ENCODE measurements at regions not wholly inside any gene's neighbourhood (a gene's known extent, or its start where the extent isn't known, plus 50 kb on each side); places are given as distances from the start of the nearest gene placed in this dataset.

DNA sequence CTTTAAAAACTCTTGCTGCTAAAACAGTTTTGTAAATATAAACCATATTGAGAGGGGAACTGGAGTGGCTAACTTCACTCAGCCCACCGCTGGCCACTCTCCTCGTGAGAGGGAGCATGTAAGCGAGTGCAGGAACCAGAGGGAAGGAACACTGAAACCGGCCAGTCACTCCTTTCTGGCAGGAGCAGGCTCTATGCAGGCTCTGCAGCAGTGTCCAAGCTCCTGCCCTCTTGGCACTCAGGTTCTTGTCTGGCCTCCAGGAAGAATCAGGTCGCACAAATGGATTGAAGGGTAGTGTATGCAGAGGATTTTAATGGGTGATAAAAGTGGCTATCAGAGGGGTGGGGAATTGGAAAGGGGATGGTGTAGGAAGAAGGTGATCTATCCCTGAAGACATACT is 157.7 kb downstream of the TMX3 start:
- 77% methylated on average over 5 of the region's 5 CpGs for WGBS
- H3K4me1 ChIP-seq (replicated peaks) = no peaks in the 10 kb centered on the region
- TF ChIP-seq POLR2AphosphoS5 (IDR thresholded peaks at IDR 0.05) (no peak), POLR2A (IDR thresholded peaks at IDR 0.05) (no peak)
- TF ChIP-seq, protein P1, sequence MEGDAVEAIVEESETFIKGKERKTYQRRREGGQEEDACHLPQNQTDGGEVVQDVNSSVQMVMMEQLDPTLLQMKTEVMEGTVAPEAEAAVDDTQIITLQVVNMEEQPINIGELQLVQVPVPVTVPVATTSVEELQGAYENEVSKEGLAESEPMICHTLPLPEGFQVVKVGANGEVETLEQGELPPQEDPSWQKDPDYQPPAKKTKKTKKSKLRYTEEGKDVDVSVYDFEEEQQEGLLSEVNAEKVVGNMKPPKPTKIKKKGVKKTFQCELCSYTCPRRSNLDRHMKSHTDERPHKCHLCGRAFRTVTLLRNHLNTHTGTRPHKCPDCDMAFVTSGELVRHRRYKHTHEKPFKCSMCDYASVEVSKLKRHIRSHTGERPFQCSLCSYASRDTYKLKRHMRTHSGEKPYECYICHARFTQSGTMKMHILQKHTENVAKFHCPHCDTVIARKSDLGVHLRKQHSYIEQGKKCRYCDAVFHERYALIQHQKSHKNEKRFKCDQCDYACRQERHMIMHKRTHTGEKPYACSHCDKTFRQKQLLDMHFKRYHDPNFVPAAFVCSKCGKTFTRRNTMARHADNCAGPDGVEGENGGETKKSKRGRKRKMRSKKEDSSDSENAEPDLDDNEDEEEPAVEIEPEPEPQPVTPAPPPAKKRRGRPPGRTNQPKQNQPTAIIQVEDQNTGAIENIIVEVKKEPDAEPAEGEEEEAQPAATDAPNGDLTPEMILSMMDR (IDR thresholded peaks at IDR 0.05) = no peak
- H3K9me3 ChIP-seq = no peaks in the 10 kb centered on the region
- no peaks in the 10 kb centered on the region for H3K36me3 ChIP-seq
- no peak overlapping the region for H3K4me3 ChIP-seq
- H3K27me3 ChIP-seq (replicated peaks; ENCODE audit: insufficient read depth) = no peaks in the 10 kb centered on the region
- DNase-seq (ENCODE audit: low spot score) = no peak
- intact Hi-C loops (cut with DNase I) = no loop called here
- no peak overlapping the region for H3K27ac ChIP-seq

DNA sequence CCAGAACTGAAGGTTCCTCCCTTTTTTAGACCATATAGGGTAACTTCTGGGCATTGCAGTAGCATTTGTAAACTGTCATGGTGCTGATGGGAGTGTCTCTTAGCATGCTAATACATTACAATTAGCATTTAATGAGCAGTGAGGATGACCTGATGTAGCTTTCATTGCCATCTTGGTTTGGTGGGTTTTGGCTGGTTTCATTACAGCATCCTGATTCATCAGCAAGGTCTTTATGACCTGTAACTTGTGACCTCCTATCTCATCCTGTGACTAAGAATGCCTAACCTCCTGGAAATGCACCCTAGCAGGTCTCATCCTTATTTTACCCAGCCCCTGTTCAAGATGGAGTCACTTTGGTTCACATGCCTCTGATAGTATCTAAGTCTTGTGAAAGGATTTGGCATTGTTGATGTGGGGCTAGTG is 159.0 kb downstream of the TMX3 start:
- Histone ChIP-seq H3K9me3 (no peaks in the 10 kb centered on the region), H3K27me3 (replicated peaks; ENCODE audit: insufficient read depth) (no peaks in the 10 kb centered on the region), H3K4me3 (no peak overlapping the region), H3K4me1 (replicated peaks) (no peaks in the 10 kb centered on the region), H3K36me3 (no peaks in the 10 kb centered on the region), H3K27ac (no peak overlapping the region)
- TF ChIP-seq POLR2AphosphoS5 (IDR thresholded peaks at IDR 0.05) = no peak
- no peak for TF ChIP-seq POLR2A (IDR thresholded peaks at IDR 0.05)
- TF ChIP-seq, protein P1 (IDR thresholded peaks at IDR 0.05) = no peak
- intact Hi-C loops (cut with DNase I) = no loop called here
- no peak for DNase-seq (ENCODE audit: low spot score)

DNA sequence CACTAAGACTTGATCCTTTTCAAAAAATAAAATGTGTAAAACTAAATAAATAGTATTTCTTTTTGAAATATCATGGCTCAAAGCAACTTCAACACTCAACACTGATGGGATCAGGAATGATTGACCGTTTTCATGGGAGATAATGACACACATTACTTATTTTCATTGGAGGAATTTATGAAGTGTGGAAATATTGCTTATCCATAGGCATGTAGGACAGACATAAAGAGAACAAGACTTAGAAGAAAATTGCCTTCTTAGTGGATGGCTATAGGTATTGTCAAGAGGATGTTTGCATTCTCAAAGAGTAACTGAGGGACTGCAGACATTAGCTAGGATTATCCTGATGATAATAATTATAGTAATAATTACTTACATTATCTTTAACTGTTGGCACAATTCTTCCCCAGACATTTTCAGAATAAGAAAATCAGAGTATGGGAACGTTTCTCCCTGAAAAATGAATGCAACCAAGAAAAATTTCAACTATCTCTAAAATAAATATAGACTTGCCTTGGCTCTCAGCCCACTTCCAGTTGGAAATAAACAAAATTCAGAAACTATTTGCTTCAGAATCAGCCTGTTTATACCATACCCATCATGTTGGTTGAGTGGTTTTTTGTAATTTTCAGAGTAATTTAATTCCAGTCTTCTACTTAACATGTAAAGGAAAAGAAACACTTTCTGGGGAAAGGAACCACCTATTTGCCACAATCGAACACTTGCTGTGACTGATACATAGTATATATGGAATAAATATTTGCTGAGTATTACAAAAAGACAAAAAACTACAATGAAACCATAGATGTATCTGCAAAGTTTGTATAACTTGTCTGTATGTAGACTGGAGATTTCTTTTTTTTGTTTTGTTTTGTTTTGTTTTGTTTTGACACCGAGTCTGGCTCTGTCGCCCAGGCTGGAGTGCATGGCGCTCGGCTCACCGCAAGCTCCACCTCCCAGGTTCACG is 165.7 kb downstream of the TMX3 start:
- DNase-seq (ENCODE audit: low spot score) = no peak
- Histone ChIP-seq H3K4me3 (no peak overlapping the region), H3K9me3 (no peaks in the 10 kb centered on the region), H3K4me1 (replicated peaks) (no peaks in the 10 kb centered on the region), H3K36me3 (no peaks in the 10 kb centered on the region), H3K27me3 (replicated peaks; ENCODE audit: insufficient read depth) (no peaks in the 10 kb centered on the region), H3K27ac (no peak overlapping the region)
- intact Hi-C loops (cut with DNase I) = no loop called here
- TF ChIP-seq, protein P1 (IDR thresholded peaks at IDR 0.05) = no peak
- TF ChIP-seq POLR2A (IDR thresholded peaks at IDR 0.05) = no peak
- TF ChIP-seq POLR2AphosphoS5 (IDR thresholded peaks at IDR 0.05) = no peak
- WGBS = 75% methylated on average over 9 of the region's 9 CpGs

DNA sequence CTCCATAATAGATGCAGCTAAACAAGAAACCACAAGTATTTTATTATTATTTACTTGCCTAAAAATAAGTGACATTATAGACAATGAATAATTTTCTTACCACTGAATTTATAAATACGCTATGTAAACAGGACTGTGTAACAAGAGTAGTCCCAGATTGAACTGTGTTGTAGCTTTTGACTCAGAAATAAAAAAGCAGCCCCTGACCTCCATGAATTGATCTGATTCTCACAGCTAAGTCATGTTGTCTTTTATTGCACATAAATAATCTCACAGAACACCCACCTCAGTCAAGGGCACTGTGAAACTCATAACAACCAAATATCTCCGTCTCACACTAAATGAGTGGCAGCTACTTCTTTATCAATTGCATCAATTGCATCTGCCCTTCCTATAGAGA is 171.6 kb downstream of the TMX3 start:
- Histone ChIP-seq H3K4me3 (no peak overlapping the region), H3K27me3 (replicated peaks; ENCODE audit: insufficient read depth) (no peaks in the 10 kb centered on the region), H3K36me3 (no peaks in the 10 kb centered on the region), H3K27ac (no peak overlapping the region), H3K4me1 (replicated peaks) (no peaks in the 10 kb centered on the region), H3K9me3 (no peaks in the 10 kb centered on the region)
- no peak for DNase-seq (ENCODE audit: low spot score)
- TF ChIP-seq POLR2AphosphoS5 (IDR thresholded peaks at IDR 0.05) = no peak
- WGBS = 66% methylated on average over 2 of the region's 2 CpGs
- intact Hi-C loops (cut with DNase I) = no loop called here

DNA sequence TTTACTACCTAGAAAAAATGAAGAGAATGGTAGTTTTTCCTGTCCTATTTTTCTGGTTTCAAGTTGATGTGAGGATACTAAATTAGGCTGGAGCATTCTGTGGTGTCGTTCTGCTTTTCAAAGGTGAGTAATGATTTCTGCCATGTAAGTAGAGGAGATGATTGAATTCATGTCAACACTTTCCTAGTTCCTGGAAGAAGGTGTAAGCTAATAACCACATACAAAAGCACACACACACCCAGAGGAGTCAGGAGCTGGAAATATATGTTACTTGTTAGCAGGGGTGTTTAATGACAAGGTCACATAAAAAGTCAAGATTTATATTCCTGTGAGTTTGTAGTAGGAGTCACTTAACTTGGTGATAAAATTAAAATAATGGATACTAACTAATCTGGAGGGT is 172.1 kb downstream of the TMX3 start:
- H3K4me1 ChIP-seq (replicated peaks) = no peaks in the 10 kb centered on the region
- H3K27ac ChIP-seq = no peak overlapping the region
- H3K9me3 ChIP-seq = no peaks in the 10 kb centered on the region
- no peak for TF ChIP-seq POLR2AphosphoS5 (IDR thresholded peaks at IDR 0.05)
- TF ChIP-seq, protein P1 (IDR thresholded peaks at IDR 0.05) = no peak
- TF ChIP-seq POLR2A (IDR thresholded peaks at IDR 0.05) = no peak
- 65% methylated on average over 1 of the region's 1 CpG for WGBS
- H3K36me3 ChIP-seq = no peaks in the 10 kb centered on the region
- no peaks in the 10 kb centered on the region for H3K27me3 ChIP-seq (replicated peaks; ENCODE audit: insufficient read depth)
- intact Hi-C loops (cut with DNase I) = no loop called here
- no peak overlapping the region for H3K4me3 ChIP-seq
- DNase-seq (ENCODE audit: low spot score) = no peak
